ENCODE measurements at regions not wholly inside any gene's neighbourhood (a gene's known extent, or its start where the extent isn't known, plus 50 kb on each side); places are given as distances from the start of the nearest gene placed in this dataset.

DNA sequence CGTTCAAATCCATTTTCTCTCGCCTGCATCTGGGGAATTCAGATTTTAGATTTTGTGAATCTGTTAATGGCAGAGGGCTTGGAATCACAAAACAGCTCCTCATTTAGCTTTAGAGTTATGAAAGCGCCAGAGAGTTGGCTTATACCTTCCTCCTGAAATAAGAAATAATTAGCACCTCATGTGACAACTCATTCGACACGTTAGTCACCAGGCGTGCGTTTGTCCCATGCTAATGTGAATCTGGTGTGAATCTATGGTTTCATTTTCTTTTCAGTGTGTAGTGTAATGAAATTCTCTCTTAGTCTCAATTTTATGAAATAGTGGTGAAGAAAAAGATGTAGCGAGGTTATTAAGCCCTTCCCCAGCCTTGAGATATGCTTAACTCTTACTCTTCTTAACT lies 89.4 kb downstream of the EDEM1 start:
- TF ChIP-seq, protein P1, sequence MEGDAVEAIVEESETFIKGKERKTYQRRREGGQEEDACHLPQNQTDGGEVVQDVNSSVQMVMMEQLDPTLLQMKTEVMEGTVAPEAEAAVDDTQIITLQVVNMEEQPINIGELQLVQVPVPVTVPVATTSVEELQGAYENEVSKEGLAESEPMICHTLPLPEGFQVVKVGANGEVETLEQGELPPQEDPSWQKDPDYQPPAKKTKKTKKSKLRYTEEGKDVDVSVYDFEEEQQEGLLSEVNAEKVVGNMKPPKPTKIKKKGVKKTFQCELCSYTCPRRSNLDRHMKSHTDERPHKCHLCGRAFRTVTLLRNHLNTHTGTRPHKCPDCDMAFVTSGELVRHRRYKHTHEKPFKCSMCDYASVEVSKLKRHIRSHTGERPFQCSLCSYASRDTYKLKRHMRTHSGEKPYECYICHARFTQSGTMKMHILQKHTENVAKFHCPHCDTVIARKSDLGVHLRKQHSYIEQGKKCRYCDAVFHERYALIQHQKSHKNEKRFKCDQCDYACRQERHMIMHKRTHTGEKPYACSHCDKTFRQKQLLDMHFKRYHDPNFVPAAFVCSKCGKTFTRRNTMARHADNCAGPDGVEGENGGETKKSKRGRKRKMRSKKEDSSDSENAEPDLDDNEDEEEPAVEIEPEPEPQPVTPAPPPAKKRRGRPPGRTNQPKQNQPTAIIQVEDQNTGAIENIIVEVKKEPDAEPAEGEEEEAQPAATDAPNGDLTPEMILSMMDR (IDR thresholded peaks at IDR 0.05; ENCODE audit: insufficient read depth, low read depth, low read length) = no peak
- TF ChIP-seq EZH2 (IDR thresholded peaks at IDR 0.05; ENCODE audit: insufficient read depth, low read length) = no peak
